ENCODE measurements at regions not wholly inside any gene's neighbourhood (a gene's known extent, or its start where the extent isn't known, plus 50 kb on each side); places are given as distances from the start of the nearest gene placed in this dataset.

- no peak for TF ChIP-seq CTCF (IDR thresholded peaks at IDR 0.05)
- no peak for TF ChIP-seq POLR2A (IDR thresholded peaks at IDR 0.05)
Observed at GRCh38 chr3:117230924-117231323, 521.3 kb downstream of the TUSC7 start.
